ENCODE measurements at regions not wholly inside any gene's neighbourhood (a gene's known extent, or its start where the extent isn't known, plus 50 kb on each side); places are given as distances from the start of the nearest gene placed in this dataset.
A peak's percentile ranks its signal among the peaks of the same experiment; 100 is the strongest.
"Not testable (repeated sequence)": the region's sequence is repeated elsewhere in the genome, so short reads cannot be mapped to it uniquely, and the experiment has no call there.

DNA sequence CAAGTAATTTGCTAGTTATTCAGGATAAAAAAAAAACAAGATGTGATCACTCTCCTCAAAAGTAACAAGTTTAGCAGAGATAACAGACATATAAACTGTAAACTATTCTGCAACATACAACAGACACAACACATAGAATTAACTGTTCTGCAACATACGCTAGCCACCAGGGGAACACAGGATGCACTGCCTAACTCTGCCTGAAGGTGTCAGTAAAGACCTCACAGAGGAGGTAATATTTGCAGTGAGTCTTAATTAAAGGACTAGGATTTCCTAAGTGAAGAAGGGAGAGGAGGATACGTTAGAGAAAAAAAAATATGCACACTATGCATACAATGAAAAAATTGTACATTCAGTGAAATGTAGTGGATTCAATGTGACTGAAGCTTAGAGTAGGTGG is 129.6 kb downstream of the NBPF8 start:
- H3K4me3 ChIP-seq = not testable (repeated sequence)

DNA sequence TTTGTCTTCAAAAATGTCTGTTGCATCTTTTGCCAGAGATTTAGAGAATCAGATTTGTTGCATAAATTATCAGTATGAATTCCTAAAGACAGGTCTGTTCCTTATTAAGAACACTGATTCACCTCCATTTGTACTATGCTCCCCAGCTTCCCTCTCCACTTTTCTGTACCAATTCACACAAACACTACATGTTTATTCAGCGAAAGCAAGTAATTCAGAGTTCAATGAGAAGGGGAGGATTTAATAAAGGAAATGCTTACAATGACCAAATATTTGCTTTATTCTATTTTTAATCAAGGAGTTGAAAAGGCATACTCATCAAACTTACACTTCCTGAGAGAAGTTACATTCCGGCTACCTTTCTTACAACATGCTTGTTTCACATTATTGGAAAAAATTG is 135.5 kb downstream of the NBPF8 start:
- not testable (repeated sequence) for H3K4me3 ChIP-seq, H3K27ac ChIP-seq

More for the DNA sequence above, 129.6 kb downstream of the NBPF8 start:
- not testable (repeated sequence) for H3K27ac ChIP-seq

DNA sequence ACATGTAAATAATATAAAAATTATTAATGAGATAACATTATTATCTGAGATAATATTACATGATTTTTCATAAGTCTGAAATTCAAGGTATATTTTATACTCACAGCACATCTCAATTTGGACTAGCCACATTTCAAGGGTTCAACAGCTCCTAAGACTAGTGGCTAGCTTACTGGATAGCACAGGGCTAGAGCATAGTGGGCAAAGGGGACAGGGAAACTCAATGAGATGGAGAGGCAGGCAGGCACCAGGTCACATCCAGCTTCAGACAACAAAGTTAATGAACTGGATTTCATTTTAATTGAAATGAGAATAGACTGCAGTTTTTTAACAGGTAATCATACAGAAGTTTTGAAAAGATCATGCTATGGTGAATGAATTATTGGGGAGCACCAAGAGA is 137.4 kb downstream of the NBPF8 start:
- not testable (repeated sequence) for H3K27ac ChIP-seq, H3K4me3 ChIP-seq

DNA sequence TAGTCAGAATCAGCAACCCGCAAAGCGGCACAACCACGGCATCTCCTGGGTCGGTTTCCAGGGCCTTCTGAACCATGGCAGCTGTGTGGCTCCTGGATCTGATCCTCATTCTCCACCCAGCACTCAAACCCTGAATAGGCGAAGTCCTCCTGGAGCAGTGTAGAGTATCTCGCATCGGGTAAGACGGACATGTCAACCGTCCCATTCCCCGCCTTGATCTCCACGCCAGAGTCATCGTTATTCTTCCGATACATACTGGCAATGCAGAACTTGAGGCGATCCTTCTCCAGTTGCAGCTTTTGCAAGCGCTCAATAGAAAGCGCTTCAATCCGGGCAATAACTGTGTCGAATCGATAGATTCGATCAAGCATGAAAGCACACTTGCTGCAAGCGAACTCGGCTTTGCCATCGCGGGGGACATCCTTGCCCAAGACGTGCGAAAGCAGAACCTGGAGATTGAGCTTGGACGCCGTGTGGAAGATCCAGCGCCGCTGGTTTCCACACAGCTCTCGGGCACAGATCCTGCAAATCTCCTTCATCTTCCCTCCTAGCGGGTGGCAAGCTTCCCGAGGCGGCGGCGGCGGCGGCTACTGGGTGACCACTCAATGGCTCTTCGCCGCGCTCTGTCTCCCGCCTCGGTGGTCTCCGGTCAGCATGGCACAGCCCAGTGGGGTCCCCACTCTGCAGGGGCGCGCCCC is 142.9 kb downstream of the NBPF8 start:
- peak overlapping the region in 3 of 21 experiments; percentile 66 to 76 (median 67) for H3K27ac ChIP-seq

DNA sequence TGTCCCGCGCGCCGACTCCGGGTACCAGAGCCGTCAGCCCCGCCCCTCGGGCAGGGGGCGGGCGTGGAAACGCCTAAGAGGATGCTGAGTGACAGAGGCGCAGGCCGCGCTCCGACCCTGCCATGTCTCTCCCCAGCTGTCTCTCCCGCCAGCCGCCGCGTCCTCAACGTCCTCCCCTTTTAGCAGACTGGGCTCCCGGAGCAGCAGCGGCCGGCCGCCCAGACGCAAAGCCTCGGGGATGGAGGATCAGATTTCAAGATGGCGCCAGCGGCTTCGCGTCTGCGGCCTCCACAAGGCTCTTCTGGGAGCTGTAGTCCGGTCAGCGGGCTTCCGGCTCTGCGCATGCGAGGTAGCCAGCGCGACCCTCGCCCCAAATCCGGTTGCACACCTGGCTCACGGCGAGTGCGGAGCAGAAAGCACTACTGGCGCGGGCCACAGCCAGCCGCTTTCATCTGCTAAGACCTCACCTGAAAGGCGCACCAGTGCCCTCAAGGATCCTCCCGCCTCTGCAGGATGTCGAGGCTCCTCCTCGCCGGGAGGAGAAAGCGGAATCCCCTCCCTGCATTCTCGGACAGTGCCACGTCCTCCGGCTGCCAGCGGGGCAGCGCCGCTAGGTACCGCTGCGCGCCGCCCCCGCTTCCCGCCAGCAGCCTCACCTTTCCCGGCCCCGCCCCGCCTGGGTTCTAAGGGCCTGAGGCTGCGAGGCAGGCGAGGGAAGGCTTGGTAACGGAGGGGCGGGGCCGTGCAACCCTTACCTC is 143.6 kb downstream of the NBPF8 start:
- H3K27ac ChIP-seq = peak overlapping the region in 13 of 21 experiments; percentile 35 to 76 (median 60)
- H3K4me3 ChIP-seq = peak overlapping the region; percentile 32 to 45 (median 43)

More for the DNA sequence above, 142.9 kb downstream of the NBPF8 start:
- H3K4me3 ChIP-seq = peak overlapping the region; percentile 22 to 45 (median 41)

DNA sequence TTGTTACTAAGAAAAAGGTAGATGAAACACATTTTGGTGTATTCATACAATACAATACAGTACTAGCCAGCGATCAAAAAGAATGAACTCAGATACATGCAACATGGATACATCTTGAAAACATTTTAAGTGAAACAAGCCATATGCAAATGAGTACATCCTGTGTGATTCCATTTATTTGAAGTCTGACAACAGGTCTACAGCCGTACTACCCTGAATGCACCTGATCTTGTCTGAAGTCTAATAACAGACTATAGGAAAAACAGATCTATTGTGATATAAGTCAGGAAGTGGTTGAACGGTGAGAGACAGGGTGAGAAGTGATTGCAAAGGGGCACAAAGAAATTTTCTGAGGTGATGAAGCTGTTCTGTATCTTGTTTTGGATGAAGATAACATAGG is 146.9 kb downstream of the NBPF8 start:
- not testable (repeated sequence) for H3K27ac ChIP-seq, H3K4me3 ChIP-seq

DNA sequence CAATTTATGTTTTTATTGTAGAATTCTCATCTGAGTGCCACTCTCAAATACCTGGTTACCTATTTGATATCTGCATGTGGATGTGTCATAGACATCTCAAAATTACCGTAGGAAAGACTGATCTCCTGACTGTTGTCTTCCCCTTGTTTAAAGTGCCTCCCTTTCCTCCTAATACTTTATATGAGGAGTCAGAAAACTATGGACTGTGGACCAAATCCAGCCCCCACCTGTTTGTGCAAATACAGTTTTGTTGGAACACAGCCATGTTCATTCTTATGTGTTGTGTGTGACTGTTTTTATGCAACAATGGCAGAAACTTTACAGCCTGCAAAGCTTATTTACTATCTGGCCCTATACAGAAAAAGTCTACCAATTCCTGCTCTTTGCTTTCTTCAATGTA is 150.6 kb downstream of the NBPF8 start:
- H3K4me3 ChIP-seq, H3K27ac ChIP-seq: not testable (repeated sequence)

DNA sequence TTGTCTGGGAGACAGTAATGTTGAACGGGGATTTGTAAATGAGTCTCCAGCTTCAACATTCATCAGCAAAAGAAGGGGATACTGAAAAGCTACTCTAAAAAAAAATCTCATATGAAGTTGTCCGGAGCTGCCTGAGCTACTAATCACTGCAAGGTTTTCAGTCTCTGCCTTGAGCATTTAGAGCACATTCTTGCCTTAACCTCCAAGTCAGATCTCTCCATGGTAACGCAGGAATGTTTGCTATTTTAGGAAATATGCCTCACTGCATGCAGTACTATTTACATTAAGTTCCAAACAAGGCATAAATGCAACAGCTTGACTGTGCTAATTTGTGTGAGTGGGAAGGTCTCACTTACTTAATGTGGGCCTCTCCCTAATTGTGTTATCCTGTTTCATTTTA is 152.8 kb downstream of the NBPF8 start:
- not testable (repeated sequence) for H3K4me3 ChIP-seq, H3K27ac ChIP-seq

DNA sequence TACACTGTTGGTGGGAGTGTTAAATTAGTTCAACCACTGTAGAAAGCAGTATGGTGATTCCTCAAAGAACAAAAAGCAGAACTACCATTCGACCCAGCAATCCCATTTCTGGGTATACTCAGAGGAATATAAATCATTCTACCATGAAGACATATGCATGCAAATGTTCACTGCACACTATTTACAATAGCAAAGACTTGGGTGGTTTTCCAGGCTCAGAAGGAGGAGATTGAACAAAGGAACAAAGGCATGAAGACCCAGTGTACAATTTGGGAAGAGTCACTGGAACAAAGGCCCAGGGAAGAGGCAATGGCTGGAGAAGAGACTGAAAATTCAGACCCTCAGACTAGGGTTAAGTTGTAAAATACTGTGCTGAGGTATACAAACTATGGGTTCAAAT is 148.5 kb upstream of the NBPF26 start:
- not testable (repeated sequence) for H3K4me3 ChIP-seq, H3K27ac ChIP-seq

DNA sequence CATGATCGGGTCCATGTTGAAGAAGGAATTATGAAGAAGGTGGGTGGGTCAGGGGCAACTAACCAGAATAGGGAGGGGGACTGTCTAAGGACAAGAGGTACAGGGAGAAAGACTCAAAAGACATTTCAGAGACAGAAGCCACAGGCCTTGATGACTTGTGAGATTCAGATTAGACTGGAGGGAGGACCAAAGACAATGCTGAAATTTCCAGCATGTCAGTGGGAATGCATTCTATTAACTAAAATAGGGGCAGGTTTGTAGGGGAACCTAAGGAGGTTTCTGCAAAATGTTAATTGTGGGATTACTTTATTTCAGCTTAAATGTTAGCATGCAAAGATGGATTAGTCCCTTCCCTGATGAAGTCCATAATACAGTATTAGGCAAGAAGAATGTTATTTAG is 141.6 kb upstream of the NBPF26 start:
- H3K4me3 ChIP-seq, H3K27ac ChIP-seq: not testable (repeated sequence)

DNA sequence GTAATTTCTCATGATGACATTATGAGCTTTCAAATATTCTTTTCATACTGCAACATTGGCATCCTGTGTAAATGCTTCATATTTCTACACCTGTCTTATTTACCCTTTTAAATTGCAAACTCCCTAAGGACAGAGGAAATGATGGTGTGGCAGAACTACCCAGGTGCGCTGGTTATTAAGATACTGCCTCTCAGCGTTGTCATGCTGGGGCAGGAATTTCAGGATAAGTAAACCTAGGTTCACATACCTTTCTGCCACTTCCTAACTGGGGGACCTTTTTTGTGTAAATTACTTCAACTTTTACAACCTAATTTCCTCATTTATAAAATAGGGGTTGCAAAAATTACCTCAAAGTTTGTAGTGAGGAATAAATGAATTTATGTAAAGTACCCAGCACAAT is 137.7 kb upstream of the NBPF26 start:
- H3K4me3 ChIP-seq, H3K27ac ChIP-seq: not testable (repeated sequence)

DNA sequence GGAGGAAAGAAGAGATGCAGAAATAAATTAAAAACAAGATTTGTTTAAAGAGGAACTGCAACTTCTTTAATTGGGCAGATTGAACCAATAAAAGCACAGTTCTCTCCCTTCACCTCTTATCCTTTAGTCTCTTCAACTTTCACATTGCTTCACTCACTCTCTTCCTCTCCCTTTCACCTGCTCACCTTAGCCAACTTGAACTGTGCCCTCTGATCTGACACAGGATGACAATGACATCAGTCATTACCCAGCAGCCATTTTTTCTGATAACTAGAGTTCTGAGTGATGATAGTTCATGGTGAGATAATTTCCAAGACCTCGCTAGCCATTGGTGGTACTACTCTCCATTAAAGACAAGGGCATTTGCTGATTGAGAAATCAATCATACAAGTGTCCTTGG is 134.9 kb upstream of the NBPF26 start:
- H3K27ac ChIP-seq, H3K4me3 ChIP-seq: not testable (repeated sequence)

DNA sequence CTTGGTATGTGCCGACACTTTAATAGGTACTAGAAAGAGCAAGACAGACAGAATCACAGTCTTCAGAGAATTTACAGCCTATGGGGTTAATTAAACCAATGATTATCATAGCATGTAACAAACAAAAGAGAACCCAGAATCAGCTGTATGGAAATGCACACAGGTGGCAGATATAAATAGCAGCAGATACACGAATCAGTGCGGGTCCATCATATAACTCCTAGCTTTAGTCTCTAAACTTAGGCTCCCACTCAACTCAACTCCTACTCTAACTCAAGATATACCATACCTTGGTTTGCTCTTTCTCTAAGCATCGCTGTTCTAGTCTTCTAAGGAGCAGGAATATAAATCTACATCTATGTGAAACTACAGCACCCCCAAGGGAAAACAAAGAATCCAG is 132.0 kb upstream of the NBPF26 start:
- H3K27ac ChIP-seq, H3K4me3 ChIP-seq: not testable (repeated sequence)

DNA sequence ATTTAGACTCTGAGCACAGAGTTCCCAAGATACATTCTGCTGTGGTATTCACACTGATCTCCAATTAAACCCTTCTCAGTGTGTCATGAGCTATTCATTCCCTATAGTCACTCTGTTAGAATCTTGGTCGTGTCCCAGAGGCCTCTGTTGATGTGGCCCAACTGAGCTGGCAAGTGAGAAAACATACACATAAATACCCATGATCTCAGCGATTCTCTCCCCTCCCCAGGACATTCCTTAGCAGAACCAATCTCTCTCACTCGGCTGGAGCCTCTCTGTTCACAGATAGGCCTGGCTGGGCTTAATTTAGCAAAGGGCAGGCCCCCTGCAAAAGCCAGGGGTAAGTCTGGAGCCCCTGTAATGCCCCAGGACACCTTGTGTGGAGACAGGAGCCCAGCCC is 130.8 kb upstream of the NBPF26 start:
- not testable (repeated sequence) for H3K27ac ChIP-seq, H3K4me3 ChIP-seq

DNA sequence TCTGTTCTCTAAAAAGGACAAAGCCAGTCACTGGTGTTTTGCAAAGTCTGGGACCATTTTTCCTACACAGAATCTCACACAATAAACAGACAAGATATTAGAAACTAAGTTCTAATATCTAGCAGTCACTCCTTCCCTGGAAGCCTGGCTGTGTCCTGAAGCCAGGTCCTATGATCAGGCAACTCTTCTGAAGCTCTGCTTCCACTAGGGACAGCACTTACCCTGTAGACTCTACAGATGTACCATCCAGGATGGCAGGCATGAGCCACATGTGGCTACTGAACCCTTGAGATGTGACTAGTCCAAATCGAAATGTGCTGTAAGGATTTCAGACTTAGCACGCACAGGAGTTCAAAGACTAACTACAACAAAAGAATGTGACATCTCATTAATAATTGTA is 130.1 kb upstream of the NBPF26 start:
- H3K4me3 ChIP-seq = not testable (repeated sequence)

DNA sequence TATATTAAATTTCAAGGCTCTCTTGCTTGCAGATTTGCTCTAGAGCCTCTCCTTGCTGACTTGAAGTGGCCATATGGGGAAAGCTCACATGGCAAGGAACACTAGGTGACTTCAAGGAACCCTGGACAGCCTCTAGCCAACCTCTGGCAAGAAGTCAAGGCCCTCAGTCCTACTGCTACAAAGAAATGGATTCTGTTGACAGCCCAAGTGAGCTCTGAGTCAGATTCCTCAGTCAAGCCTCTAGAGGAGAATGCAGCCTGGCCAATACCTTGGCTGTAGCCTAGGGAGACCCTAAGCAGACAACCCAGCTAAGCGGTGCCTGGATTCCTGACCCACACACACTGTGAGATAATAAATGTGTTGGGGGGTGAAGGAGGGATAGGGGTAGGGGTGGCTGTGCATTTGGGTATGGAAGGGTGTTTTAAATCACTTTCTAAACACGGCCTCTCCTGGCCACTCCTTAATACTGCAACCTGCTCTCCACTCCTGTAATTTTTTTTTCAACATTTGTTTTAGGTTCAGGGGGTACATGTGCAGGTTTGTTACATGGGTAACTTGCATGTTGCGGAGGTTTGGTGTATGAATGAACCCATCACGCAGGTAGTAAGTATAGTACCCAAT is 125.3 kb upstream of the NBPF26 start:
- not testable (repeated sequence) for H3K27ac ChIP-seq, H3K4me3 ChIP-seq

More for the DNA sequence above, 130.1 kb upstream of the NBPF26 start:
- H3K27ac ChIP-seq = not testable (repeated sequence)

DNA sequence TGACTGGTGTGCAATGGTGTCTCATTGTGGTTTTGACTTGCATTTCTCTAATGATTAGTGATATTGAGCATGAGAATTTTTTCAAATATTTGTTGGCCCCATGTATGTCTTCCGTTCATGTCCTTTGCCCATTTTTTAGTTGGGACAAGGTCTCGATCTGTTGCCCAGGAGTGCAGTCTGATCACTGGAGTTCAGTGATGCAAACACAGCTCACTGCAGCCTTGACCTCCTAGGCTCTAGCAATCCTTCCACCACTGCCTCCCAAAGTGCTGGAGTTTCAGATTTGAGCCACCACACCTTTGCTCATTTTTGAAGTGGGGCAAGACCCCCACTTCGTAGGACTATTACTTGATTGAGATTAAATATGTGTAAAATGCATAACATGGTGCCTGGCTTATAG is 124.2 kb upstream of the NBPF26 start:
- not testable (repeated sequence) for H3K27ac ChIP-seq, H3K4me3 ChIP-seq

DNA sequence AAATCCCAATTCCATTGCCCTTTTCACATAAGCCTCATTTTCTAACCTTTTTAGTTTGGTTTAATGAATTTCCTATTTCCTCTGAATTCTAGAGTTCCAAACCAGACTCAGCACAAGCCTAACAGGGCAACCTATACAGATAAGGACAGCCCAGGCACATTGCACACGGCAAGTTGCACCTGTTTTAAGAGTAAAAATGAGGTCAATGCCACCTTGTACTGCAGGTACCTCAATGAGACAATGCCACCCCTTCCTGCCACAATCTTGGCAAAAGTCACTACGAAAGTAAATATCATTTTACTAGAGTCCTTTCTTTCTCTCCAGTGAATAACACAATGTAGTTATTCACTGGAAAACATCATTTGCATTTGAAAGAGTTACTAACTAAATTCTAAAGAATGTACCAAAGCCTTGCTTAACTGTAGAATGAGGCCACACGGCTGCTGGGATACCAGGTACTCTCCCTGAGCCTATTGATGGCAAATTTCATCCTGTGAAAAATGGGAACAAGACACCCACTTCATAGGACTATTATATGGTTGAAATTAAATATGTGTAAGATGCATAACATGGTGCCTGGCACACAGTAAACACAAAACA is 123.2 kb upstream of the NBPF26 start:
- H3K4me3 ChIP-seq, H3K27ac ChIP-seq: not testable (repeated sequence)

DNA sequence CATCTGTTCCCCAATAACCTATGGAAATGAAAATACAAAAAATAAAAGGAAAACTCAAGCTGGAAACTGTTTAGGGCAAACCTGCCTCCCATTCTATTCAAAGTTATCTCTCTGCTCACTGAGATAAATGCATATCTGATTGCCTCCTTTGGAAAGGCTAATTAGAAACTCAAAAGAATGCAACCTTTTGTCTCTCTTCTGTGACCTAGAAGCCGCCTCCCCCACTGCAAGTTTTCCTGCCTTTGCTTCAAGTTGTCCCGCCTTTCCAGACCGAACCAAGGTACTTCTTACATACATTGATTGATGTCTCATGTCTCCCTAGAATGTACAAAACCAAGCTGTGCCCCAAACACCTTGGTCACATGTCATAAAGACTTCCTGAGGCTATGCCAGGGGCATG is 115.9 kb upstream of the NBPF26 start:
- H3K4me3 ChIP-seq, H3K27ac ChIP-seq: not testable (repeated sequence)

DNA sequence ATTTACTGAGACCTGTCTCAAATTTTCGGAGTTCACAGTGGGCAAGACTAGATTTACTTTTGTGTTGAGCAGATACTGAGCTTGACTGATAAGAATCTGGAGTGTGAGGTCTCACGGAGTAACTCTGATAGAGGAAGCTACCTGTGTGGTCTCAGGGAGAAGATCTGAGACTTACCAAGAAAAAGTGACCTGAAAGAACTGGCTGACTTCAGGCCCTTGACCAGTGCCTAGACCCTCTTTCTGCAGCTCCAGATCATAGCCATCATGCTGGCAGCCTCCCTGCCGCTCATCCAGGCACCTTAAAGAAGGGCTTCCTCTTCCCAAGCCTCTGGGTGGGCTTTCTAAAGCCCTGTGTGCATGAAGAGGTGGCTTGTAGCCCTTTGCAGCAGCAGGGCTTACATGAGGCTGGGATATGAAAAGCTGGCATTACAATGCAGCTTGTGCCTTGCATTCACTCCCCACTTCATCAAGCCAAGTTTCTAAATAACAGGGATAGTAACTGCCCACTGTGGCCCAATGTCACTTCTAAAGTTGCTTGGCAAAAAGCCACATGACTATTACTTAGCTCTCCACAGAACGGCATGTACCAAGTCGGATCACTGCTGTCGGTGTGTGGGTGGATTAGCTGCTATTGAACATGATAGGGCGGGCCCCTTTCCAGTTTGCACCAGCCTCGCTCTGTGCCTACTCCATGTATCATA is 115.3 kb upstream of the NBPF26 start:
- not testable (repeated sequence) for H3K27ac ChIP-seq, H3K4me3 ChIP-seq
